Trophoblast cell (in vitro differentiated cells and primary cell): ENCODE measurements at regions not wholly inside any gene's neighbourhood (a gene's known extent, or its start where the extent isn't known, plus 50 kb on each side); places are given as distances from the start of the nearest gene placed in this dataset.

ENCODE experiments used
- DNase-seq, 2 donors: peaks; one replicate each; pipeline ENCODE4 v3.0.0-alpha.2; 2016
- H2AFZ ChIP-seq: 2 replicates; pipeline ENCODE4 v1.6.1; 2013; ENCODE audit warnings: low read length, moderate library complexity, mild to moderate bottlenecking; ENCODE audit not compliant: insufficient read depth, poor library complexity
- H2AK5ac ChIP-seq: 2 replicates; pipeline ENCODE4 v1.6.1; 2013; ENCODE audit warnings: mild to moderate bottlenecking, low read length
- H2BK120ac ChIP-seq: 2 replicates; pipeline ENCODE4 v1.6.1; 2013; ENCODE audit warnings: low read length, mild to moderate bottlenecking, moderate library complexity; ENCODE audit not compliant: insufficient read depth, poor library complexity
- H2BK12ac ChIP-seq: 2 replicates; pipeline ENCODE4 v1.6.1; 2013; ENCODE audit warnings: mild to moderate bottlenecking, low read length, moderate library complexity
- H2BK5ac ChIP-seq: 2 replicates; pipeline ENCODE4 v1.6.1; 2013; ENCODE audit warnings: low read length, low read depth, moderate library complexity, mild to moderate bottlenecking; ENCODE audit not compliant: poor library complexity
- H3K14ac ChIP-seq: 2 replicates; pipeline ENCODE4 v1.6.1; 2013; ENCODE audit warnings: mild to moderate bottlenecking, low read length
- H3K18ac ChIP-seq: 2 replicates; pipeline ENCODE4 v1.6.1; 2013; ENCODE audit warnings: mild to moderate bottlenecking, low read length
- H3K23ac ChIP-seq: 2 replicates; pipeline ENCODE4 v1.6.1; 2013; ENCODE audit warnings: low read length
- H3K27ac ChIP-seq: 2 replicates; pipeline ENCODE4 v1.5.1; 2013; ENCODE audit warnings: low read depth, mild to moderate bottlenecking, inconsistent platforms, low read length, moderate library complexity
- H3K27me3 ChIP-seq: 2 replicates; pipeline ENCODE4 v1.6.1; 2013; ENCODE audit warnings: inconsistent platforms, mild to moderate bottlenecking, low read length, moderate library complexity; ENCODE audit not compliant: insufficient read depth
- H3K36me3 ChIP-seq, 2 experiments: 1 replicate in 1 of 2; 2 replicates in 1 of 2; pipeline ENCODE4 v1.6.1; 2013; ENCODE audit warnings: low read length in 2 of 2, mild to moderate bottlenecking in 2 of 2, moderate library complexity in 1 of 2; ENCODE audit not compliant: insufficient read depth in 2 of 2, control insufficient read depth in 1 of 2
- H3K4ac ChIP-seq: 2 replicates; pipeline ENCODE4 v1.6.1; 2013; ENCODE audit warnings: low read depth, mild to moderate bottlenecking, low read length, moderate library complexity
- H3K4me1 ChIP-seq, 2 experiments: 1 replicate in 1 of 2; 2 replicates in 1 of 2; pipeline ENCODE4 v1.6.1; 2013; ENCODE audit warnings: low read length in 2 of 2, mild to moderate bottlenecking in 2 of 2, moderate library complexity in 1 of 2; ENCODE audit not compliant: insufficient read depth in 2 of 2, control insufficient read depth in 1 of 2
- H3K4me2 ChIP-seq: 2 replicates; pipeline ENCODE4 v1.6.1; 2013; ENCODE audit warnings: inconsistent platforms, mild to moderate bottlenecking, low read length, moderate library complexity
- H3K4me3 ChIP-seq: 2 replicates; pipeline ENCODE4 v1.5.1; 2013; ENCODE audit warnings: mild to moderate bottlenecking, low read depth, low read length, inconsistent platforms
- H3K79me1 ChIP-seq: one replicate; pipeline ENCODE4 v1.6.1; 2013; ENCODE audit warnings: low read length
- H3K79me2 ChIP-seq: 2 replicates; pipeline ENCODE4 v1.6.1; 2013; ENCODE audit warnings: low read length, mild to moderate bottlenecking; ENCODE audit not compliant: control insufficient read depth, insufficient read depth, poor library complexity
- H3K9ac ChIP-seq: 2 replicates; pipeline ENCODE4 v1.6.1; 2013; ENCODE audit warnings: mild to moderate bottlenecking, low read length
- H3K9me3 ChIP-seq: 2 replicates; pipeline ENCODE4 v1.6.1; 2013; ENCODE audit warnings: low read depth, mild to moderate bottlenecking, control low read depth, inconsistent platforms, low read length; ENCODE audit not compliant: insufficient read depth
- H4K12ac ChIP-seq: 2 replicates; pipeline ENCODE4 v1.6.1; 2013; ENCODE audit warnings: low read depth, mild to moderate bottlenecking, low read length, moderate library complexity
- H4K8ac ChIP-seq: 2 replicates; pipeline ENCODE4 v1.6.1; 2013; ENCODE audit warnings: low read depth, mild to moderate bottlenecking, low read length, moderate library complexity
- H4K91ac ChIP-seq: one replicate; pipeline ENCODE4 v1.6.1; 2013; ENCODE audit warnings: low read depth, mild to moderate bottlenecking, low read length, moderate library complexity
- WGBS: extraction: QIAGEN DNeasy Blood & Tissue Kit; methylation state at CpG from one replicate; pipeline ENCODE4 v1.1.7; 2013; ENCODE audit warnings: missing lambda C conversion rate; ENCODE audit not compliant: insufficient read length, insufficient coverage; ENCODE audit errors: extremely low coverage; 5-methylcytosine and 5-hydroxymethylcytosine counted together

- no peak overlapping the region for H3K9ac ChIP-seq
- H2BK12ac ChIP-seq: no peak overlapping the region
Observed at GRCh38 chr1:71236503-71236902, 155.7 kb upstream of the ZRANB2 start.

GRCh38 chr1:71233645-71234044 lies 152.8 kb upstream of the ZRANB2 start:
- Histone ChIP-seq H3K27me3 (no peaks in the 10 kb centered on the region), H2BK12ac (no peak overlapping the region), H2BK5ac (no peak overlapping the region), H3K9ac (no peak overlapping the region), H3K18ac (no peak overlapping the region), H3K4me1 (no peaks in the 10 kb centered on the region), H3K23ac (no peak overlapping the region), H3K14ac (no peak overlapping the region), H2AFZ (no peak overlapping the region), H3K4ac (no peak overlapping the region), H3K79me1 (no peaks in the 10 kb centered on the region), H3K79me2 (no peaks in the 10 kb centered on the region), H4K12ac (no peak overlapping the region), H4K91ac (no peak overlapping the region), H3K4me3 (no peak overlapping the region), H3K27ac (no peak overlapping the region), H2BK120ac (no peak overlapping the region), H3K4me2 (no peak overlapping the region), H2AK5ac (no peak overlapping the region), H3K9me3 (no peaks in the 10 kb centered on the region), H4K8ac (no peak overlapping the region), H3K36me3 (no peaks in the 10 kb centered on the region)
- no peak for DNase-seq
- WGBS: no CpG with 5 or more reads among the region's 1 CpG

More at GRCh38 chr1:71236503-71236902, 155.7 kb upstream of the ZRANB2 start:
- H3K27ac ChIP-seq: no peak overlapping the region
- no peak overlapping the region for H2BK5ac ChIP-seq
- no peaks in the 10 kb centered on the region for H3K79me2 ChIP-seq
- no peaks in the 10 kb centered on the region for H3K4me1 ChIP-seq
- no peak overlapping the region for H2BK120ac ChIP-seq
- no CpG with 5 or more reads among the region's 2 CpGs for WGBS
- H3K27me3 ChIP-seq: no peaks in the 10 kb centered on the region
- H4K91ac ChIP-seq: no peak overlapping the region
- no peak for DNase-seq
- no peak overlapping the region for H3K14ac ChIP-seq
- H2AFZ ChIP-seq: no peak overlapping the region
- H3K23ac ChIP-seq: no peak overlapping the region
- no peak overlapping the region for H3K4ac ChIP-seq
- H4K8ac ChIP-seq: no peak overlapping the region
- no peak overlapping the region for H3K18ac ChIP-seq
- no peaks in the 10 kb centered on the region for H3K9me3 ChIP-seq
- no peak overlapping the region for H3K4me2 ChIP-seq
- H4K12ac ChIP-seq: no peak overlapping the region
- H2AK5ac ChIP-seq: no peak overlapping the region
- H3K4me3 ChIP-seq: no peak overlapping the region
- no peaks in the 10 kb centered on the region for H3K79me1 ChIP-seq
- H3K36me3 ChIP-seq: no peaks in the 10 kb centered on the region

- H3K9ac ChIP-seq: no peak overlapping the region
- no peak overlapping the region for H2BK12ac ChIP-seq
- no peak overlapping the region for H4K8ac ChIP-seq
- no peaks in the 10 kb centered on the region for H3K36me3 ChIP-seq
- H3K4me3 ChIP-seq: no peak overlapping the region
- no peaks in the 10 kb centered on the region for H3K79me1 ChIP-seq
- H3K4me1 ChIP-seq: no peaks in the 10 kb centered on the region
- no peak overlapping the region for H3K23ac ChIP-seq
- H4K12ac ChIP-seq: no peak overlapping the region
- no peak overlapping the region for H3K18ac ChIP-seq
- H2AFZ ChIP-seq: no peak overlapping the region
- H3K9me3 ChIP-seq: no peaks in the 10 kb centered on the region
- WGBS: no CpG with 5 or more reads among the region's 5 CpGs
- no peaks in the 10 kb centered on the region for H3K27me3 ChIP-seq
- H3K79me2 ChIP-seq: no peaks in the 10 kb centered on the region
- H2BK5ac ChIP-seq: no peak overlapping the region
- H3K14ac ChIP-seq: no peak overlapping the region
- H2AK5ac ChIP-seq: no peak overlapping the region
- H2BK120ac ChIP-seq: no peak overlapping the region
- H3K27ac ChIP-seq: no peak overlapping the region
- H3K4me2 ChIP-seq: no peak overlapping the region
- no peak overlapping the region for H3K4ac ChIP-seq
- DNase-seq: no peak
- no peak overlapping the region for H4K91ac ChIP-seq
Observed at GRCh38 chr1:71232786-71233185, 152.0 kb upstream of the ZRANB2 start.

- Histone ChIP-seq H3K4ac (no peak overlapping the region), H3K79me1 (no peaks in the 10 kb centered on the region), H2BK120ac (no peak overlapping the region), H4K8ac (no peak overlapping the region), H3K27me3 (no peaks in the 10 kb centered on the region), H3K9ac (no peak overlapping the region), H2BK12ac (no peak overlapping the region), H3K27ac (no peak overlapping the region), H3K23ac (no peak overlapping the region), H3K36me3 (no peaks in the 10 kb centered on the region), H3K4me2 (no peak overlapping the region), H3K9me3 (no peaks in the 10 kb centered on the region), H4K12ac (no peak overlapping the region), H2AFZ (no peak overlapping the region), H3K18ac (no peak overlapping the region), H4K91ac (no peak overlapping the region), H3K4me1 (no peaks in the 10 kb centered on the region), H2BK5ac (no peak overlapping the region), H3K4me3 (no peak overlapping the region), H2AK5ac (no peak overlapping the region), H3K14ac (no peak overlapping the region), H3K79me2 (no peaks in the 10 kb centered on the region)
- WGBS: no CpG with 5 or more reads among the region's 12 CpGs
- no peak for DNase-seq
Observed at GRCh38 chr1:71232166-71232763, 151.4 kb upstream of the ZRANB2 start.
